IMR-90 (cell line): ENCODE measurements at regions not wholly inside any gene's neighbourhood (a gene's known extent, or its start where the extent isn't known, plus 50 kb on each side); places are given as distances from the start of the nearest gene placed in this dataset.

Source experiments
- ATAC-seq: fragments of 200-7000 bp; cut with Tn5 transposase; 2 replicates; pipeline ENCODE4 v1.9.1; 2020; ENCODE audit warnings: low read depth, mild to moderate bottlenecking, moderate library complexity
- BruUV-seq: library from RNA; stranded (reverse); fragments of 400-500 nt; replicated peaks from 2 replicates; lab custom pipeline; 2021; lab: Mats Ljungman, UMichigan
- CTCF ChIA-PET: fragments of 300-600 bp; formaldehyde crosslinking; extraction: SDS; loops from one replicate; lab custom pipeline; 2021; ENCODE audit warnings: antibody characterized with exemption; lab: Yijun Ruan, JAX
- POLR2A ChIA-PET: fragments of 300-600 bp; sonication (Branson Sonifier 250); formaldehyde crosslinking; loops from one replicate; lab custom pipeline; 2022; ENCODE audit warnings: antibody characterized with exemption; ENCODE audit not compliant: unreplicated experiment; lab: Charles Lee
- DNase-seq: peaks from one replicate; pipeline ENCODE4 v3.0.0; 2013
- H2AFZ ChIP-seq: replicated peaks from 2 replicates; pipeline ENCODE3; 2013; ENCODE audit warnings: low read length, mild to moderate bottlenecking; ENCODE audit not compliant: poor library complexity
- H2AK5ac ChIP-seq: 2 replicates; pipeline ENCODE4 v1.6.1; 2013; ENCODE audit warnings: low read depth, low read length, inconsistent platforms
- H2AK9ac ChIP-seq: replicated peaks from 2 replicates; pipeline ENCODE3; 2013; ENCODE audit warnings: mild to moderate bottlenecking, low read depth, low read length, moderate library complexity; ENCODE audit not compliant: poor library complexity
- H2BK120ac ChIP-seq: 2 replicates; pipeline ENCODE4 v1.6.1; 2013; ENCODE audit warnings: low read depth, low read length, inconsistent platforms
- H2BK15ac ChIP-seq: 3 replicates; pipeline ENCODE4 v1.6.1; 2013; ENCODE audit warnings: low read depth, low read length, inconsistent platforms
- H2BK20ac ChIP-seq: 2 replicates; pipeline ENCODE4 v1.6.1; 2013; ENCODE audit warnings: low read depth, mild to moderate bottlenecking, inconsistent platforms, low read length, moderate library complexity
- H2BK5ac ChIP-seq: 2 replicates; pipeline ENCODE4 v1.6.1; 2013; ENCODE audit warnings: mild to moderate bottlenecking, low read depth, low read length, inconsistent platforms; ENCODE audit not compliant: poor library complexity, severe bottlenecking
- H3K14ac ChIP-seq: replicated peaks from 2 replicates; pipeline ENCODE4 v1.6.1; 2013; ENCODE audit warnings: low read depth, low read length, inconsistent platforms
- H3K18ac ChIP-seq: 2 replicates; pipeline ENCODE4 v1.6.1; 2013; ENCODE audit warnings: low read depth, low read length, control low read depth
- H3K23ac ChIP-seq: 2 replicates; pipeline ENCODE4 v1.6.1; 2013; ENCODE audit warnings: low read depth, low read length, inconsistent platforms
- H3K27ac ChIP-seq: 2 replicates; pipeline ENCODE4 v1.5.1; 2013; ENCODE audit warnings: mild to moderate bottlenecking, control low read depth, low read length; ENCODE audit not compliant: insufficient read depth
- H3K27me3 ChIP-seq: 2 replicates; pipeline ENCODE4 v1.6.1; 2013; ENCODE audit warnings: low read length; ENCODE audit not compliant: control insufficient read depth, insufficient read depth
- H3K36me3 ChIP-seq: 2 replicates; pipeline ENCODE4 v1.6.1; 2013; ENCODE audit warnings: low read length, mixed read lengths; ENCODE audit not compliant: control insufficient read depth, insufficient read depth
- H3K4ac ChIP-seq: 2 replicates; pipeline ENCODE4 v1.6.1; 2013; ENCODE audit warnings: low read depth, low read length, inconsistent platforms
- H3K4me1 ChIP-seq: 2 replicates; pipeline ENCODE4 v1.6.1; 2013; ENCODE audit warnings: low read length, mixed read lengths; ENCODE audit not compliant: control insufficient read depth, insufficient read depth
- H3K4me2 ChIP-seq: 2 replicates; pipeline ENCODE4 v1.6.1; 2013; ENCODE audit warnings: low read depth, mild to moderate bottlenecking, control low read depth, low read length, moderate library complexity
- H3K4me3 ChIP-seq: 2 replicates; pipeline ENCODE4 v1.5.1; 2013; ENCODE audit warnings: low read depth, mild to moderate bottlenecking, control low read depth, low read length, moderate library complexity; ENCODE audit not compliant: insufficient read depth
- H3K56ac ChIP-seq: 2 replicates; pipeline ENCODE4 v1.6.1; 2013; ENCODE audit warnings: low read length, inconsistent platforms; ENCODE audit not compliant: insufficient read depth; ENCODE audit errors: extremely low read depth
- H3K79me1 ChIP-seq, 2 experiments: 2 replicates each; pipeline ENCODE4 v1.6.1; 2013; ENCODE audit warnings: low read length in 2 of 2, inconsistent platforms in 1 of 2, low read depth in 1 of 2
- H3K9ac ChIP-seq: 2 replicates; pipeline ENCODE4 v1.6.1; 2013; ENCODE audit warnings: low read depth, low read length, control low read depth
- H3K9me1 ChIP-seq: 2 replicates; pipeline ENCODE4 v1.6.1; 2013; ENCODE audit warnings: low read length, inconsistent platforms; ENCODE audit not compliant: insufficient read depth
- H3K9me3 ChIP-seq: 2 replicates; pipeline ENCODE4 v1.6.1; 2013; ENCODE audit warnings: low read length; ENCODE audit not compliant: control insufficient read depth, insufficient read depth
- H4K20me1 ChIP-seq: 2 replicates; pipeline ENCODE4 v1.6.1; 2013; ENCODE audit warnings: low read length, inconsistent platforms; ENCODE audit not compliant: insufficient read depth
- H4K5ac ChIP-seq: 2 replicates; pipeline ENCODE4 v1.6.1; 2013; ENCODE audit warnings: mild to moderate bottlenecking, low read depth, low read length, control low read depth
- H4K8ac ChIP-seq, 2 experiments: 2 replicates each; pipeline ENCODE4 v1.6.1; 2013; ENCODE audit warnings: low read depth in 2 of 2, low read length in 2 of 2, control low read depth in 1 of 2, inconsistent platforms in 1 of 2
- H4K91ac ChIP-seq: 2 replicates; pipeline ENCODE4 v1.6.1; 2013; ENCODE audit warnings: low read depth, low read length, inconsistent platforms; ENCODE audit not compliant: insufficient read depth
- BHLHE40 ChIP-seq: fragments of 150-350 bp; IDR thresholded peaks from 2 replicates; pipeline ENCODE4 v1.6.1; 2016; ENCODE audit warnings: mild to moderate bottlenecking, low read depth, low read length
- CEBPB ChIP-seq: IDR thresholded peaks from 2 replicates; pipeline ENCODE4 v1.6.1; 2012; ENCODE audit warnings: low read depth, low read length, improper control_type of control experiment
- CTCF ChIP-seq: conservative IDR thresholded peaks from 2 replicates; pipeline ENCODE4 v1.5.1; 2012; ENCODE audit warnings: mild to moderate bottlenecking, low read depth, low read length, improper control_type of control experiment
- MXI1 ChIP-seq: IDR thresholded peaks from 2 replicates; pipeline ENCODE4 v1.6.1; 2012; ENCODE audit warnings: low read depth, mild to moderate bottlenecking, low read length, moderate library complexity, borderline replicate concordance
- NFE2L2 ChIP-seq: fragments of 150-350 bp; IDR thresholded peaks from 2 replicates; pipeline ENCODE4 v1.6.1; 2016; ENCODE audit warnings: low read depth, mild to moderate bottlenecking, low read length
- RCOR1 ChIP-seq: IDR thresholded peaks from 2 replicates; pipeline ENCODE4 v1.6.1; 2012; ENCODE audit warnings: mild to moderate bottlenecking, low read length, improper control_type of control experiment; ENCODE audit not compliant: insufficient replicate concordance
- SMC3 ChIP-seq: fragments of 150-350 bp; IDR thresholded peaks from 2 replicates; pipeline ENCODE4 v1.6.1; 2016; ENCODE audit warnings: low read depth, mild to moderate bottlenecking, antibody characterized with exemption, low read length, moderate library complexity
- WGBS, 2 experiments: methylation state at CpG; one replicate each; pipeline versions ENCODE4 v1.1.5 to v1.1.7; 2013; ENCODE audit warnings: missing lambda C conversion rate in 2 of 2; ENCODE audit not compliant: insufficient read length in 1 of 2; ENCODE audit errors: extremely low coverage in 2 of 2; 5-methylcytosine and 5-hydroxymethylcytosine counted together
- dilution Hi-C: fragments of 300-500 bp; cut with HindIII; formaldehyde crosslinking; loops from one replicate; pipeline ENCODE4 v1.14.3; 2018; ENCODE audit warnings: low sequenced_read_pairs; ENCODE audit not compliant: unreplicated experiment
- in situ Hi-C: fragments of 300-500 bp; cut with MboI; formaldehyde crosslinking; loops from 3 replicates; pipeline ENCODE4 v1.14.3; 2019; ENCODE audit warnings: low sequenced_read_pairs, inconsistent platforms, mixed read lengths
- intact Hi-C: fragments of 100-400 bp; cut with micrococcal nuclease; formaldehyde crosslinking; loops from 2 replicates; pipeline ENCODE4 v1.10.0; 2022
- TF ChIP-seq, protein P1 (sequence below): fragments of 150-350 bp; IDR thresholded peaks from 2 replicates; pipeline ENCODE4 v1.6.1; 2016; ENCODE audit warnings: low read depth, mild to moderate bottlenecking, low read length, moderate library complexity, borderline replicate concordance
- TF ChIP-seq, protein P2 (sequence below): fragments of 150-350 bp; IDR thresholded peaks from 2 replicates; pipeline ENCODE4 v1.6.1; 2017; ENCODE audit warnings: mild to moderate bottlenecking, antibody characterized with exemption, low read length, low read depth

DNA sequence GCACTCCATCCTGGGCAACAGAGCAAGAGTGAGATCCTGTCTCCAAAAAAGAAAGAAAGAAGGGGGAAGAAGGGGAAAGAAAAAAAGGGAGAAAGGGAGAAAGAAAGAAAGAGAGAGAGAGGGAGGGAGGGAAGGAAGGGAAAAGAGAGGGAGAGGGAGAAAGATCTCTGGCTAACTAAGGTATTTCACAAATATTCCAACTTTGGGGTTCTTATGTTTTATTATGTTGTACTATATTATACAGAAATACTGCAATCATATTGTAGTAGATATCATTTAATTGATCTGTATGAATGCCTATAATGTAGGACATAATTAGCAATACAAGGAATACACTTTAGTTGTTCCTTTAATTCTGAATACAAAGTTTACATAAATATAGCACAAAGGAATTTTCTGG is 70.1 kb upstream of the STAM2 start (continued):
- no peak for TF ChIP-seq CTCF

- no peak overlapping the region for H3K4me3 ChIP-seq
- H2AFZ ChIP-seq, result no peak overlapping the region
- no peak overlapping the region for H2BK20ac ChIP-seq
- no peak overlapping the region for H4K5ac ChIP-seq
- no peak overlapping the region for H2BK15ac ChIP-seq
- H4K8ac ChIP-seq, result no peak overlapping the region
- H3K27me3 ChIP-seq, result peaks cover 1% of the 10 kb centered on the region; the same call in 1 of the 2 replicates
- DNase-seq (no peak), ATAC-seq (peak; percentile 17; the same call in 1 of the 2 replicates)
- H3K9me3 ChIP-seq, result no peaks in the 10 kb centered on the region
- no peak overlapping the region for H3K4me2 ChIP-seq
- no peaks in the 10 kb centered on the region for H4K20me1 ChIP-seq
- in situ Hi-C loops, result no loop called here
- no peak overlapping the region for H3K56ac ChIP-seq
- H3K9ac ChIP-seq, result no peak overlapping the region
- dilution Hi-C loops, result no loop called here
- intact Hi-C loops, result no loop called here
- no peak overlapping the region for H3K4ac ChIP-seq
- no peak overlapping the region for H3K27ac ChIP-seq
- no peak overlapping the region for H2AK9ac ChIP-seq
- H3K79me1 ChIP-seq, result no peaks in the 10 kb centered on the region
- H3K23ac ChIP-seq, result no peak overlapping the region
- H2BK5ac ChIP-seq, result no peak overlapping the region
- H2AK5ac ChIP-seq, result no peak overlapping the region
- H3K14ac ChIP-seq, result no peak overlapping the region
- no peak overlapping the region for H4K91ac ChIP-seq
- H3K18ac ChIP-seq, result no peak overlapping the region
- no peaks in the 10 kb centered on the region for H3K36me3 ChIP-seq
- WGBS, 2 experiments, result no CpG with 5 or more reads among the region's 4 CpGs
- H2BK120ac ChIP-seq, result no peak overlapping the region
- ChIA-PET POLR2A (interaction anchor here (0.7 kb wide), 1 partner anchor 71 kb away, joined by 4 read pairs; the partner anchor contains the start of gene STAM2), CTCF (no interaction called here)
- H3K9me1 ChIP-seq, result no peaks in the 10 kb centered on the region; the same call in 1 of the 2 replicates
- no peaks in the 10 kb centered on the region for H3K4me1 ChIP-seq
- no TSS peak for BruUV-seq
- TF ChIP-seq, protein P1, sequence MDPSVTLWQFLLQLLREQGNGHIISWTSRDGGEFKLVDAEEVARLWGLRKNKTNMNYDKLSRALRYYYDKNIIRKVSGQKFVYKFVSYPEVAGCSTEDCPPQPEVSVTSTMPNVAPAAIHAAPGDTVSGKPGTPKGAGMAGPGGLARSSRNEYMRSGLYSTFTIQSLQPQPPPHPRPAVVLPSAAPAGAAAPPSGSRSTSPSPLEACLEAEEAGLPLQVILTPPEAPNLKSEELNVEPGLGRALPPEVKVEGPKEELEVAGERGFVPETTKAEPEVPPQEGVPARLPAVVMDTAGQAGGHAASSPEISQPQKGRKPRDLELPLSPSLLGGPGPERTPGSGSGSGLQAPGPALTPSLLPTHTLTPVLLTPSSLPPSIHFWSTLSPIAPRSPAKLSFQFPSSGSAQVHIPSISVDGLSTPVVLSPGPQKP, result no peak
- TF ChIP-seq SMC3, result no peak
- no peak for TF ChIP-seq MXI1
- TF ChIP-seq, protein P2, sequence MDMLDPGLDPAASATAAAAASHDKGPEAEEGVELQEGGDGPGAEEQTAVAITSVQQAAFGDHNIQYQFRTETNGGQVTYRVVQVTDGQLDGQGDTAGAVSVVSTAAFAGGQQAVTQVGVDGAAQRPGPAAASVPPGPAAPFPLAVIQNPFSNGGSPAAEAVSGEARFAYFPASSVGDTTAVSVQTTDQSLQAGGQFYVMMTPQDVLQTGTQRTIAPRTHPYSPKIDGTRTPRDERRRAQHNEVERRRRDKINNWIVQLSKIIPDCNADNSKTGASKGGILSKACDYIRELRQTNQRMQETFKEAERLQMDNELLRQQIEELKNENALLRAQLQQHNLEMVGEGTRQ, result no peak
- no peak for TF ChIP-seq CEBPB
- no peak for TF ChIP-seq CTCF
- TF ChIP-seq BHLHE40, result no peak
- no peak for TF ChIP-seq NFE2L2
- TF ChIP-seq RCOR1, result no peak
Observed at GRCh38 chr2:152246686-152247336, 71.2 kb upstream of the STAM2 start.
